H1 (cell line): ENCODE measurements at regions not wholly inside any gene's neighbourhood (a gene's known extent, or its start where the extent isn't known, plus 50 kb on each side); places are given as distances from the start of the nearest gene placed in this dataset.

Experiments used
- BACH1 ChIP-seq: IDR thresholded peaks from 2 replicates; pipeline ENCODE4 v1.6.1; 2012; ENCODE audit warnings: low read length, improper control_type of control experiment
- CBX8 ChIP-seq: fragments of 300-800, 300-1000 bp; sonication (generic); IDR thresholded peaks from 2 replicates; pipeline ENCODE4 v1.7.1; 2016; ENCODE audit warnings: low read depth, low read length, borderline replicate concordance
- POLR2AphosphoS5 ChIP-seq: IDR thresholded peaks from 2 replicates; pipeline ENCODE4 v1.6.1; 2011; ENCODE audit warnings: low read depth, low read length
- TF ChIP-seq, protein P1 (sequence below): IDR thresholded peaks from 2 replicates; pipeline ENCODE4 v1.6.1; 2011; ENCODE audit warnings: low read length, improper control_type of control experiment

DNA sequence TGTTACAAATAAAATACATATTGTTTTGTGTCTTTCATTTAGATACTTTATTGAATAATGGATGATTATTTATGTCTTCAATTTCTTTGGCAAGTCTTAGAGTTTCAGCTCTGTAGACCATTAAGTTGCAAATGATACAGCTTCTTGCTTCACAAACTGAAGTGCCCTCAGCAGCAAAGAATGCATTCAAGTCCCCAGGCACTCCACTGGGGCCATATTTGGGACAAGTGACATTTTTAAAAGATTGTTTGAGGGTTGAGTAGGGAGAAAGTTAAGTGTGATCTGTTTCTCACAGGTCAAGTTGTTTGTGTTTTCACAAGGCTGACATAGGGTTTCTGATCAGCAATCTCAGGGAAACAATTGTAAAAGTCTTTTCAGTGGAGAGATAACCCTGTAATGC is 400.7 kb downstream of the PLA2G4A start (continued):
- TF ChIP-seq, protein P1, sequence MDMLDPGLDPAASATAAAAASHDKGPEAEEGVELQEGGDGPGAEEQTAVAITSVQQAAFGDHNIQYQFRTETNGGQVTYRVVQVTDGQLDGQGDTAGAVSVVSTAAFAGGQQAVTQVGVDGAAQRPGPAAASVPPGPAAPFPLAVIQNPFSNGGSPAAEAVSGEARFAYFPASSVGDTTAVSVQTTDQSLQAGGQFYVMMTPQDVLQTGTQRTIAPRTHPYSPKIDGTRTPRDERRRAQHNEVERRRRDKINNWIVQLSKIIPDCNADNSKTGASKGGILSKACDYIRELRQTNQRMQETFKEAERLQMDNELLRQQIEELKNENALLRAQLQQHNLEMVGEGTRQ, result no peak
- no peak for TF ChIP-seq POLR2AphosphoS5
- no peak for TF ChIP-seq CBX8
- TF ChIP-seq BACH1, result no peak
- TF ChIP-seq, all 59 proteins: peak for 0
